Neuronal stem cell (in vitro differentiated cells): ENCODE measurements at regions not wholly inside any gene's neighbourhood (a gene's known extent, or its start where the extent isn't known, plus 50 kb on each side); places are given as distances from the start of the nearest gene placed in this dataset.

ENCODE experiments used
- DNase-seq: peaks from one replicate; pipeline ENCODE4 v3.0.0-alpha.2; 2013; ENCODE audit warnings: low spot score
- H2AFZ ChIP-seq: one replicate; pipeline ENCODE4 v1.6.1; 2013; ENCODE audit warnings: mild to moderate bottlenecking, low read length, inconsistent platforms
- H2AK5ac ChIP-seq: 2 replicates; pipeline ENCODE4 v1.6.1; 2013; ENCODE audit warnings: low read depth, mild to moderate bottlenecking, inconsistent platforms, low read length, moderate library complexity, mixed read lengths
- H2BK120ac ChIP-seq: 2 replicates; pipeline ENCODE4 v1.6.1; 2013; ENCODE audit warnings: low read depth, mild to moderate bottlenecking, inconsistent platforms, low read length, moderate library complexity, mixed read lengths
- H2BK12ac ChIP-seq: one replicate; pipeline ENCODE4 v1.6.1; 2013; ENCODE audit warnings: low read length, inconsistent platforms
- H2BK15ac ChIP-seq: 2 replicates; pipeline ENCODE4 v1.6.1; 2013; ENCODE audit warnings: mild to moderate bottlenecking, low read length, inconsistent platforms, mixed read lengths
- H2BK5ac ChIP-seq: one replicate; pipeline ENCODE4 v1.6.1; 2013; ENCODE audit warnings: inconsistent platforms, mild to moderate bottlenecking, low read length, moderate library complexity
- H3K14ac ChIP-seq: one replicate; pipeline ENCODE4 v1.6.1; 2013; ENCODE audit warnings: low read length, inconsistent platforms
- H3K18ac ChIP-seq: 2 replicates; pipeline ENCODE4 v1.6.1; 2013; ENCODE audit warnings: low read length, inconsistent platforms
- H3K23ac ChIP-seq: 2 replicates; pipeline ENCODE4 v1.6.1; 2013; ENCODE audit warnings: low read depth, mild to moderate bottlenecking, mixed read lengths, low read length, inconsistent platforms; ENCODE audit not compliant: poor library complexity
- H3K27ac ChIP-seq: replicated peaks from 3 replicates; pipeline ENCODE4 v1.5.1; 2013; ENCODE audit warnings: low read length, inconsistent platforms
- H3K27me3 ChIP-seq, 3 experiments: 2 replicates each; pipeline ENCODE4 v1.6.1; 2013; ENCODE audit warnings: low read length in 3 of 3, mild to moderate bottlenecking in 2 of 3, inconsistent platforms in 1 of 3, low read depth in 1 of 3, mixed read lengths in 1 of 3, moderate library complexity in 1 of 3; ENCODE audit not compliant: control insufficient read depth in 3 of 3, insufficient read depth in 3 of 3
- H3K36me3 ChIP-seq, 2 donors: replicated peaks in 1 of 2; 2 replicates each; pipeline ENCODE4 v1.6.1; 2013; ENCODE audit warnings: low read length in 2 of 2; ENCODE audit not compliant: control insufficient read depth in 2 of 2, insufficient read depth in 2 of 2
- H3K4ac ChIP-seq: 2 replicates; pipeline ENCODE4 v1.6.1; 2013; ENCODE audit warnings: inconsistent platforms, mild to moderate bottlenecking, low read length, moderate library complexity
- H3K4me1 ChIP-seq, 2 donors: 1 replicate in 1 of 2; 2 replicates in 1 of 2; pipeline ENCODE4 v1.6.1; 2013; ENCODE audit warnings: low read length in 2 of 2, low read depth in 1 of 2; ENCODE audit not compliant: control insufficient read depth in 2 of 2, insufficient read depth in 1 of 2
- H3K4me2 ChIP-seq: one replicate; pipeline ENCODE4 v1.6.1; 2013; ENCODE audit warnings: mild to moderate bottlenecking, low read length, inconsistent platforms; ENCODE audit not compliant: insufficient read depth, poor library complexity, severe bottlenecking
- H3K4me3 ChIP-seq, 2 donors: 2 replicates each; pipeline ENCODE4 v1.5.1; 2013; ENCODE audit warnings: low read length in 2 of 2, mild to moderate bottlenecking in 2 of 2, inconsistent platforms in 1 of 2, moderate library complexity in 1 of 2
- H3K79me1 ChIP-seq: one replicate; pipeline ENCODE4 v1.6.1; 2013; ENCODE audit warnings: low read depth, mild to moderate bottlenecking, inconsistent platforms, low read length, moderate library complexity
- H3K9ac ChIP-seq: one replicate; pipeline ENCODE4 v1.6.1; 2013; ENCODE audit warnings: mild to moderate bottlenecking, low read depth, low read length, inconsistent platforms; ENCODE audit not compliant: poor library complexity
- H3K9me3 ChIP-seq, 2 donors: replicated peaks in 1 of 2; 2 replicates each; pipeline versions ENCODE3 to v1.6.1; 2013; ENCODE audit warnings: low read length in 2 of 2, mild to moderate bottlenecking in 2 of 2, inconsistent platforms in 1 of 2, low read depth in 1 of 2, mixed read lengths in 1 of 2, moderate library complexity in 1 of 2; ENCODE audit not compliant: control insufficient read depth in 2 of 2, insufficient read depth in 1 of 2
- H4K8ac ChIP-seq: one replicate; pipeline ENCODE4 v1.6.1; 2013; ENCODE audit warnings: low read depth, mild to moderate bottlenecking, inconsistent platforms, low read length, moderate library complexity
- H4K91ac ChIP-seq: one replicate; pipeline ENCODE4 v1.6.1; 2013; ENCODE audit warnings: low read length, low read depth, mild to moderate bottlenecking, inconsistent platforms; ENCODE audit not compliant: poor library complexity
- WGBS, 2 donors: extraction: QIAGEN DNeasy Blood & Tissue Kit; methylation state at CpG; one replicate each; pipeline ENCODE4 v1.1.7; 2013; ENCODE audit warnings: missing lambda C conversion rate in 2 of 2, mixed read lengths in 1 of 2; ENCODE audit not compliant: insufficient read length in 2 of 2, insufficient replicate concordance in 1 of 2; ENCODE audit errors: extremely low coverage in 2 of 2; 5-methylcytosine and 5-hydroxymethylcytosine counted together

DNA sequence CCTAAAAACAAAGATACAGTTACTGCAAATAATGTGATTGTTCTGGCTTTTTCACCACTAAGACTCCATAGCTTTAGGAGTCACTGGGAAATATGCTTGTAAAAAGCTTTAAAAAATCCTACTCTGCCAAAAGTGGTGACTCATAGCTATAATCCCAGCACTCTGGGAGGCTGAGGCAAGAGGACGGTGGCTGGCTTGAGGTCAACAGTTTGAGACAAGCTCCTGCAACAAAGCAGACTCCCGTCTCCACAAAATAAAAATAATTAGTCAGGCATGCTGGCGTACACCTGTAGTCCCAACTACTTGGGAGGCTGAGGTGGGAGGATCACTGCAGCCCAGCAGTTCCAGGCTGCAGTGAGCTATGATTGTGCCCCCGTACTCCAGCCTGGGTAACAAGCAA, 406.4 kb downstream of the HTR1A start:
- Histone ChIP-seq H2AK5ac (no peak overlapping the region), H2BK5ac (no peak overlapping the region), H3K9me3 (no peaks in the 10 kb centered on the region), H3K4ac (no peak overlapping the region), H3K4me1 (no peaks in the 10 kb centered on the region), H3K9ac (no peak overlapping the region), H3K14ac (no peak overlapping the region), H2BK120ac (no peak overlapping the region), H3K18ac (no peak overlapping the region), H4K8ac (no peak overlapping the region), H2BK15ac (no peak overlapping the region), H3K27ac (no peak overlapping the region), H3K27me3 (no peaks in the 10 kb centered on the region), H3K4me3 (no peak overlapping the region), H2AFZ (no peak overlapping the region), H3K79me1 (no peaks in the 10 kb centered on the region), H4K91ac (no peak overlapping the region), H3K4me2 (no peak overlapping the region), H3K23ac (no peak overlapping the region), H2BK12ac (no peak overlapping the region), H3K36me3 (no peaks in the 10 kb centered on the region)
- no peak for DNase-seq
- no CpG with 5 or more reads among the region's 4 CpGs for WGBS, 2 donors

DNA sequence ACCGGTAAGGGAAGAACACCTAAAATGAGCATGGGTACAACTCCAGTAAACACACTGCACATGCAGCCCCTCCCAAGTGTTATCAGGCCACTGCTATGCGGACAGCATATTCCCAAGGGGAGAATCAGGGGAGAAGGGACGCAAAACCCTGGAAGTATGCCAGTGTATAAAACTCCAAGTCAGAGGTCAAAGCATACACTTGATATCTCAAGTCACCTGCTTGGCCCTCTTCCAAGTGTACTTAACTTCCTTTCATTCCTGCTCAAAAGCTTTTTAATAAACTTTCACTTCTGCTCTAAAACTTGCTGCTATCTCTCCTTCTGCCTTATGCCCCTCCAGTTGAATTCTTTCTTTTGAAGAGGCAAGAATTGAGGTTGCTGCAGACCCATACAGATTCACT, 408.1 kb downstream of the HTR1A start:
- no peak for DNase-seq
- no peaks in the 10 kb centered on the region for H3K36me3 ChIP-seq
- H3K9me3 ChIP-seq: no peaks in the 10 kb centered on the region
- no peak overlapping the region for H3K4me2 ChIP-seq
- H3K4ac ChIP-seq: no peak overlapping the region
- H4K8ac ChIP-seq: no peak overlapping the region
- no peak overlapping the region for H2BK12ac ChIP-seq
- H2BK5ac ChIP-seq: no peak overlapping the region
- H3K27me3 ChIP-seq: no peaks in the 10 kb centered on the region
- no peak overlapping the region for H3K23ac ChIP-seq
- no peak overlapping the region for H2BK120ac ChIP-seq
- no peak overlapping the region for H3K14ac ChIP-seq
- no CpG with 5 or more reads among the region's 3 CpGs for WGBS, 2 donors
- H3K4me1 ChIP-seq: no peaks in the 10 kb centered on the region
- H3K4me3 ChIP-seq: no peak overlapping the region
- no peak overlapping the region for H3K27ac ChIP-seq
- H3K9ac ChIP-seq: no peak overlapping the region
- no peak overlapping the region for H2AFZ ChIP-seq
- H3K18ac ChIP-seq: no peak overlapping the region
- no peak overlapping the region for H2BK15ac ChIP-seq
- H2AK5ac ChIP-seq: no peak overlapping the region
- H3K79me1 ChIP-seq: no peaks in the 10 kb centered on the region
- no peak overlapping the region for H4K91ac ChIP-seq

DNA sequence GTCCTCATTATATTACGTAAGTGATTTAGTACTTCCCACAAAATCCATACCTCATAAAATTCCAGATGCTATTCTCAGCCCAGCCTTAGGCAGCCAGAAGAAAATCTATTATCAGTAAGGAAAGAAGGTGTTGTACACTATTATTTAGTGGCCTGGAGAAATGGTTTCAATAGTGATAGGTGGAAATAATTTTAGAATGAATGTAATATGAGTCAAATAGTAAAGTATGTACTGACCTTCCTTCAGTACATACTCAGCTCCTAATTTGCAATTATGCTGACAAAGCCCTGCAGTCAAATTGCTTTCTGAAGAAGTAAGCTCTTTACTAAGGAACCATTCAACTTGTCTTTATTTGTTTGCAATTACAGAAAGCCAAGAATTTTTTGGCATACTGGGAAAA, 409.2 kb downstream of the HTR1A start:
- H2AFZ ChIP-seq: no peak overlapping the region
- H3K9ac ChIP-seq: no peak overlapping the region
- no peaks in the 10 kb centered on the region for H3K4me1 ChIP-seq
- H3K9me3 ChIP-seq: no peaks in the 10 kb centered on the region
- H3K79me1 ChIP-seq: no peaks in the 10 kb centered on the region
- H3K14ac ChIP-seq: no peak overlapping the region
- no peak overlapping the region for H2AK5ac ChIP-seq
- H3K27me3 ChIP-seq: no peaks in the 10 kb centered on the region
- no peak overlapping the region for H2BK15ac ChIP-seq
- no CpG with 5 or more reads among the region's 1 CpG for WGBS, 2 donors
- H2BK5ac ChIP-seq: no peak overlapping the region
- no peak overlapping the region for H2BK120ac ChIP-seq
- no peak overlapping the region for H3K23ac ChIP-seq
- no peaks in the 10 kb centered on the region for H3K36me3 ChIP-seq
- H3K4ac ChIP-seq: no peak overlapping the region
- H4K91ac ChIP-seq: no peak overlapping the region
- DNase-seq: no peak
- no peak overlapping the region for H3K18ac ChIP-seq
- H4K8ac ChIP-seq: no peak overlapping the region
- no peak overlapping the region for H3K4me2 ChIP-seq
- no peak overlapping the region for H3K4me3 ChIP-seq
- no peak overlapping the region for H3K27ac ChIP-seq
- no peak overlapping the region for H2BK12ac ChIP-seq

DNA sequence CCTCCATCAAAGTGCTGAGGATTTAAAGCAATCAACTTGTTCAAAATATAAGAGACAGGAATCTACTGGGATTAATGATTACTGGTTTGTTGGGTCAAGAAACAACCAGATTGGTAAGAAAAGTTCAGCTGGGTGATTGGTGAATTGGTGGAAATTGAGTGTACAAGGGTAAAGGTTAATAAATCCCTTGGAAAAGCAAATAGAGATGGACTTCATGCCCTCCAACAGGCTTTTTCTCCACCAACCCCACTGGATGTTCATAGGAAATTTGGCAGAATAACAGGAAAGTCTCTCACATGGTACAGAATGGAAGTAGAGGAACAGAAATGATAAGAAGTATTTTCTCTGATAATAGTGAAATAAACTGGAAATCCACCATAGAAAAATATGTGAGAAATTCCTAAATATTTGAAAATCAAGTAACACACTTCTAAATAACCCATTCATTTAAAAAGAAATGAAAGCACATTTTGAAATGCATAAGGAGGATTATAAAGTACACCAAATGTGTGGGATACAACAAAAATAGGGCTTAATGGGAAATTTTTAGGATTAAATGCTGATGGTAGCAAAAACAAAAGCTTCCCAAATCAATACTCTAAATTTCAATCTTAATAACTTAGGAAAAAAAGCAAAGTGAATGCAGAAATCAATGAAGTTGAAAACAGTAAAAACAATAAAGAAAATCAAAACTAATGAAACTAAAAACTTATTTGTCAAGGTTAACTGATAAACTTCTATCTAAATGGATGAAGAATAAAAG, 426.2 kb downstream of the HTR1A start:
- Histone ChIP-seq H3K18ac (no peak overlapping the region), H3K4me2 (no peak overlapping the region)

More for the DNA sequence above, 426.2 kb downstream of the HTR1A start:
- Histone ChIP-seq H3K9me3 (no peaks in the 10 kb centered on the region), H2BK5ac (no peak overlapping the region), H3K4me1 (no peaks in the 10 kb centered on the region), H3K27ac (no peak overlapping the region), H3K4me3 (no peak overlapping the region), H3K79me1 (no peaks in the 10 kb centered on the region), H2AK5ac (no peak overlapping the region), H3K23ac (no peak overlapping the region), H3K14ac (no peak overlapping the region), H2BK15ac (no peak overlapping the region), H3K27me3 (no peaks in the 10 kb centered on the region), H4K8ac (no peak overlapping the region), H3K36me3 (no peaks in the 10 kb centered on the region), H3K4ac (no peak overlapping the region), H2BK12ac (no peak overlapping the region), H2AFZ (no peak overlapping the region), H3K9ac (no peak overlapping the region), H4K91ac (no peak overlapping the region), H2BK120ac (no peak overlapping the region)
- DNase-seq: no peak
